ENCODE measurements at regions not wholly inside any gene's neighbourhood (a gene's known extent, or its start where the extent isn't known, plus 50 kb on each side); places are given as distances from the start of the nearest gene placed in this dataset.

DNA sequence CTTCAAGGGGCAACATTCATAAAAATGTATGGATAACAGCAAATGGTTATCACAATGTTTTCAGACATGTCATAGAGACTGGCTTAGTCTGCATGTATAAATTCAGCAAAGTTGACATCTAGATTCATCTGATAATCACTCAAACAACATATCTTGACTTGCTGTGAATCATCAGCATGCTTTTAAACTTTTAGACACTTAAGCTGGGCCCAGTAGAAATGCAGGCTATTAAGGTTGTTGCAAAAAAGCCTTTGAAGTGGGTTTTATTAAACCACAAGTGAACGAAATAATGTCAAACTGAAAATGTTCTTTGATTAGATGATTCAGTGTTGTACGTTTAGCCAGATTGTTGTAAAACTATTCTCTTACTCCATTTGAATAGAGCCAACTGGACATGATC, 759.6 kb downstream of the NXPH1 start:
- Mint-ChIP-seq H3K27ac (no peak overlapping the region), H3K9me3 (no peaks in the 10 kb centered on the region), H3K36me3 (ENCODE audit: low read depth) (no peaks in the 10 kb centered on the region), H3K4me3 (no peak overlapping the region), H3K4me1 (peaks cover 5% of the 10 kb centered on the region), H3K27me3 (ENCODE audit: low read depth, poor library complexity) (no peaks in the 10 kb centered on the region)
- no peak for DNase-seq
- TF ChIP-seq, protein P1, sequence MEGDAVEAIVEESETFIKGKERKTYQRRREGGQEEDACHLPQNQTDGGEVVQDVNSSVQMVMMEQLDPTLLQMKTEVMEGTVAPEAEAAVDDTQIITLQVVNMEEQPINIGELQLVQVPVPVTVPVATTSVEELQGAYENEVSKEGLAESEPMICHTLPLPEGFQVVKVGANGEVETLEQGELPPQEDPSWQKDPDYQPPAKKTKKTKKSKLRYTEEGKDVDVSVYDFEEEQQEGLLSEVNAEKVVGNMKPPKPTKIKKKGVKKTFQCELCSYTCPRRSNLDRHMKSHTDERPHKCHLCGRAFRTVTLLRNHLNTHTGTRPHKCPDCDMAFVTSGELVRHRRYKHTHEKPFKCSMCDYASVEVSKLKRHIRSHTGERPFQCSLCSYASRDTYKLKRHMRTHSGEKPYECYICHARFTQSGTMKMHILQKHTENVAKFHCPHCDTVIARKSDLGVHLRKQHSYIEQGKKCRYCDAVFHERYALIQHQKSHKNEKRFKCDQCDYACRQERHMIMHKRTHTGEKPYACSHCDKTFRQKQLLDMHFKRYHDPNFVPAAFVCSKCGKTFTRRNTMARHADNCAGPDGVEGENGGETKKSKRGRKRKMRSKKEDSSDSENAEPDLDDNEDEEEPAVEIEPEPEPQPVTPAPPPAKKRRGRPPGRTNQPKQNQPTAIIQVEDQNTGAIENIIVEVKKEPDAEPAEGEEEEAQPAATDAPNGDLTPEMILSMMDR (IDR thresholded peaks at IDR 0.05) = no peak

DNA sequence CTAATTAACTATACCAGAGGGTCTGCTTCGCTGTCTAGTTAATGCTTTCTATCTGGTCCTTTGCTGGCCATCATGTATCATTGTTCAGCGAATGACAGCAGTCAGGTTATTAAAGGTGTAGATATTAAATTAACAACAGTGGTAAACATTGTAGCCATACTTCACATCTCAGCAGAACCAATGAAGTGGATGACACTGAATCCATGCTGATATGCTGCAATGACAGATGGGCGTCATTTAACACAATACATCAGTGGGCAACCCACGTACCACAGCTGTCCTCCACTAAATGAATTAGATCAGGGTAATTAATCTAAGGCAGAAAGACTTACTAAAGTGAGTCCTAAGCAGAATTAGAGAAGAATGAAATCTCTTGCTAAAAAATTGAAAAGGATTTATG, 767.2 kb downstream of the NXPH1 start:
- Mint-ChIP-seq H3K27me3 (ENCODE audit: low read depth, poor library complexity) (no peaks in the 10 kb centered on the region), H3K27ac (no peak overlapping the region), H3K4me3 (no peak overlapping the region), H3K9me3 (no peaks in the 10 kb centered on the region), H3K4me1 (no peaks in the 10 kb centered on the region), H3K36me3 (ENCODE audit: low read depth) (no peaks in the 10 kb centered on the region)
- TF ChIP-seq, protein P1 (IDR thresholded peaks at IDR 0.05) = no peak
- no peak for DNase-seq

DNA sequence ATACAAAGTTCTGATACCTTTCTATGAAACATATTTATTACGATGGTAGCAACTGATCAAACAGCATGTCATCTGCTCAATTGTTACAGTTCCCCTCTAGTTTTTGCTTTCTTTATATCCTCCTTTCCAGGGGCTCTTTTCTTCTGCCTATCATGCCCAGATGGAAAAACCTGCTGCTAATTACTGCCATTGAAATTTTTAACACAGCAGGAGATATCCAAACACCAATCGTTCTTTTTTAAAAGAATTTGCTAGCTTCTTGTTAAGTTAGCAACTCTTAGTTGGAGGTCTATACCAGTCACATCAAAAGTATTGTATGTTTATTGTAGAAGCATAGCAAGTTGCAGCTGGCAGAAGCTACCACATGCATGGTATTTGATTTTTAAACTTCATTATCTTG, 768.5 kb downstream of the NXPH1 start:
- DNase-seq = no peak
- TF ChIP-seq, protein P1 (IDR thresholded peaks at IDR 0.05) = no peak
- no peaks in the 10 kb centered on the region for H3K9me3 Mint-ChIP-seq
- no peak overlapping the region for H3K4me3 Mint-ChIP-seq
- H3K27me3 Mint-ChIP-seq (ENCODE audit: low read depth, poor library complexity) = no peaks in the 10 kb centered on the region
- H3K36me3 Mint-ChIP-seq (ENCODE audit: low read depth) = no peaks in the 10 kb centered on the region
- no peak overlapping the region for H3K27ac Mint-ChIP-seq
- no peaks in the 10 kb centered on the region for H3K4me1 Mint-ChIP-seq

DNA sequence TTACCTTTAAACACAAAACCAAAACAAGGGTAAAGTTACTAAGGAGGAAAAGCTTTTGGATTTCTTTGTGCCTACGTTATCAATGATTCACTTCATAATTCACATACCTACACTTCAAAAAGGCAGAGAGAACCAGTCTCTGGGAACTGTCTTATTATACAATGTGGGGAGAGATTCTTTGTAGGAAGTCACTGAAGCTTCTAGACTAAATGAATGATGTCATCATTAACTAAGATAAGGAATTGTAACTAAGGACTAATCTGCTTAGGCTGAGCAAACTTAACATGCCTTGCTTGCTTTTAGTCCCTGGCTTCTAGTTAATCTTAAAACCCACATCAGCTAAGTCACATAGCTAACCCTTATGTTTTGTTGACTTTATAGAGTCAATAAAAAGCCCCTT, 771.2 kb downstream of the NXPH1 start:
- Mint-ChIP-seq H3K27ac (no peak overlapping the region), H3K36me3 (ENCODE audit: low read depth) (no peaks in the 10 kb centered on the region), H3K4me1 (no peaks in the 10 kb centered on the region), H3K4me3 (no peak overlapping the region), H3K27me3 (ENCODE audit: low read depth, poor library complexity) (no peaks in the 10 kb centered on the region), H3K9me3 (no peaks in the 10 kb centered on the region)
- TF ChIP-seq, protein P1 (IDR thresholded peaks at IDR 0.05) = no peak
- no peak for DNase-seq

DNA sequence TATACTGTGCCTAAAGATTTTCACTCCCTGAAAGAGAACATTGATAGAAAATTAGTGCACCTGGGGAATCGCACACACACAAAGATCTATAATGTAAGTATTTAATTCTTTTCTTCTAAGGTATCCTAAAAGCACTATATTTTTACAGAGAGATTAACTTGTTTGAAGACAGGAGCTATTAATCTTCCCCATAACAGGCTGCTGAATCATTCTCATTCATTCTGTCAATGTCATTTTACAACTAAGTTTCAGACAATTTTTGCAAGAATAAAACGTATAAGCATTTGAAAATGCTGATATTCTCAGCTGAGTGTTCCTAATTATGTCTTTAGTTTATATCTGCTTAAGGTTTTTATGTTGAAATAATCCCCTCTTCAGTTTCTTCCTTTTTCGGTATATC, 776.7 kb downstream of the NXPH1 start:
- Mint-ChIP-seq H3K9me3 (no peaks in the 10 kb centered on the region), H3K27me3 (ENCODE audit: low read depth, poor library complexity) (no peaks in the 10 kb centered on the region), H3K36me3 (ENCODE audit: low read depth) (no peaks in the 10 kb centered on the region), H3K27ac (no peak overlapping the region), H3K4me1 (no peaks in the 10 kb centered on the region), H3K4me3 (no peak overlapping the region)
- DNase-seq = no peak
- TF ChIP-seq, protein P1 (IDR thresholded peaks at IDR 0.05) = no peak

DNA sequence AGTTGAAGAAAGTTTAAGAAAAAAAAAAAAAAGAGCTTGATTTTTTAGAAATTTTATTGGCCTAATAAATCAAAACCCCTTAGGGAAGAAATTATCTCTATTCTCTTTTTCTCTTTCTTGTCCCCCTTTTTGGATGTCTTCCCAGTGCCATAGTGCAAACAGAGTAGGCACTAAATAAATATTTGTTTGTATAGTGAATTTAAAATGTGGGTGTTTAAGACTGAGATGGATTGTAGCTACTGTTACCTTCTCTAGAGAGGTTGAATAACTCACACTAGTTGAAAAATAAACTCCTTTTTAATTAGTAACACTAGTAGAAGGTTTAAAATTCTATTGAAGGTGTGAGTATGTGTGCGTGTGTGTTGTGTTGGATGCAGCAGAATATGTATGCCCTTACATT, 783.8 kb downstream of the NXPH1 start:
- Mint-ChIP-seq H3K9me3 (no peaks in the 10 kb centered on the region), H3K4me3 (no peak overlapping the region), H3K27me3 (ENCODE audit: low read depth, poor library complexity) (no peaks in the 10 kb centered on the region), H3K4me1 (no peaks in the 10 kb centered on the region), H3K27ac (no peak overlapping the region), H3K36me3 (ENCODE audit: low read depth) (no peaks in the 10 kb centered on the region)
- TF ChIP-seq, protein P1 (IDR thresholded peaks at IDR 0.05) = no peak
- no peak for DNase-seq
